Left ventricle myocardium inferior (tissue), 1 donor: ENCODE measurements at regions not wholly inside any gene's neighbourhood (a gene's known extent, or its start where the extent isn't known, plus 50 kb on each side); places are given as distances from the start of the nearest gene placed in this dataset.

Experiments used
- DNase-seq: peaks from one replicate; pipeline ENCODE4 v3.0.0-alpha.2; 2020
- H3K27ac ChIP-seq: fragments of 200-600 bp; replicated peaks from 2 replicates; pipeline ENCODE4 v1.8.0; 2021
- H3K27me3 ChIP-seq: fragments of 200-600 bp; 2 replicates; pipeline ENCODE4 v1.8.0; 2021; ENCODE audit warnings: low read depth
- H3K36me3 ChIP-seq: fragments of 200-600 bp; 2 replicates; pipeline ENCODE4 v1.8.0; 2021
- H3K4me1 ChIP-seq: fragments of 200-600 bp; 2 replicates; pipeline ENCODE4 v1.8.0; 2021
- H3K4me3 ChIP-seq: fragments of 200-600 bp; 2 replicates; pipeline ENCODE4 v1.8.0; 2021; ENCODE audit warnings: mild to moderate bottlenecking, moderate library complexity
- H3K9me3 ChIP-seq: fragments of 200-600 bp; replicated peaks from 2 replicates; pipeline ENCODE4 v1.8.0; 2021
- intact Hi-C: fragments of 100-400 bp; cut with micrococcal nuclease; formaldehyde crosslinking; loops from one replicate; pipeline ENCODE4 v1.11.0; 2022
- TF ChIP-seq, protein P1 (sequence below): fragments of 200-600 bp; IDR thresholded peaks from 2 replicates; pipeline ENCODE4 v1.8.0; 2021; ENCODE audit warnings: antibody characterized with exemption, mild to moderate bottlenecking, borderline replicate concordance
- donor health status: DM: no; HTN: yes; CAD: no; lungs with severe emphysema.

DNA sequence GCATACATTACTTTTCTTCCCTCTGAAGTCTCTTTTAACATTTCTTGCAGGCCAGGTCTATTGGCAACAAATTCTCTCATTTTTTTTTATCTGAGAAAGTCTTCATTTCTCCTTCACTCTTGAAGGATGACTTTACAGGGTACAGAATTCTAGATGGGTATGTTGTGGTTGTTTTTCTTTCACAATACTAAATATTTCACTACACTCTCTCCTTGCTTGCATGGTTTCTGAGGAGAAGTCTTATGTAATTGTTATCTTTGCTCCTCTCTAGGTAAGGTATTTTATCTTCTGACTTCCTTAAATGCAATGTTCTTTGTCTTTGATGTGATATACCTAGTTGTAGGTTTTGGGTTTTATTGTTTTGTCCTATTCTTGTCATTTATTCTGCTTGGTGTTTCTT, 371.1 kb downstream of the FIGN start:
- Histone ChIP-seq H3K4me1 (peaks cover 8% of the 10 kb centered on the region), H3K27ac (no peak overlapping the region), H3K27me3 (no peaks in the 10 kb centered on the region), H3K4me3 (no peak overlapping the region), H3K36me3 (no peaks in the 10 kb centered on the region), H3K9me3 (peaks cover 30% of the 10 kb centered on the region)
- TF ChIP-seq, protein P1, sequence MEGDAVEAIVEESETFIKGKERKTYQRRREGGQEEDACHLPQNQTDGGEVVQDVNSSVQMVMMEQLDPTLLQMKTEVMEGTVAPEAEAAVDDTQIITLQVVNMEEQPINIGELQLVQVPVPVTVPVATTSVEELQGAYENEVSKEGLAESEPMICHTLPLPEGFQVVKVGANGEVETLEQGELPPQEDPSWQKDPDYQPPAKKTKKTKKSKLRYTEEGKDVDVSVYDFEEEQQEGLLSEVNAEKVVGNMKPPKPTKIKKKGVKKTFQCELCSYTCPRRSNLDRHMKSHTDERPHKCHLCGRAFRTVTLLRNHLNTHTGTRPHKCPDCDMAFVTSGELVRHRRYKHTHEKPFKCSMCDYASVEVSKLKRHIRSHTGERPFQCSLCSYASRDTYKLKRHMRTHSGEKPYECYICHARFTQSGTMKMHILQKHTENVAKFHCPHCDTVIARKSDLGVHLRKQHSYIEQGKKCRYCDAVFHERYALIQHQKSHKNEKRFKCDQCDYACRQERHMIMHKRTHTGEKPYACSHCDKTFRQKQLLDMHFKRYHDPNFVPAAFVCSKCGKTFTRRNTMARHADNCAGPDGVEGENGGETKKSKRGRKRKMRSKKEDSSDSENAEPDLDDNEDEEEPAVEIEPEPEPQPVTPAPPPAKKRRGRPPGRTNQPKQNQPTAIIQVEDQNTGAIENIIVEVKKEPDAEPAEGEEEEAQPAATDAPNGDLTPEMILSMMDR, result no peak
- intact Hi-C loops, result no loop called here
- no peak for DNase-seq

DNA sequence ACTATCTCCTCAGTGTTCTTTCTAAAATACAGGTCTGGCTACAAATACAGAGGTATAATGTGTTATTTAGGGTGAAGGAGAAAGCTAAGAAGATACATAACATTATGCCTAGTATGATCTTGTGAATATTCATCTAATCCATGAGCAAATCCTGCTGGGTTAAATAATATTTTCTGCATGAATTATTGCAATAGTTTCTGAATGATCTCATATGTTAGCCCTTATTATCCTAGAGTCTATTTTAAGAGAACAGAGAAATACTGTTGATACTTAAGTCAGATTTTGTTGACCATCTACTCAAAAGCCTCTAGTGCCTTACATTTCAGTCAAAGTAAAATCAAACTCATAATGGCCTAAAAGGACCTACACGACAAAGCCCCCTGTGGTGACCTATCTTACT, 382.3 kb downstream of the FIGN start:
- intact Hi-C loops, result no loop called here
- TF ChIP-seq, protein P1, result no peak
- no peak overlapping the region for H3K4me3 ChIP-seq

DNA sequence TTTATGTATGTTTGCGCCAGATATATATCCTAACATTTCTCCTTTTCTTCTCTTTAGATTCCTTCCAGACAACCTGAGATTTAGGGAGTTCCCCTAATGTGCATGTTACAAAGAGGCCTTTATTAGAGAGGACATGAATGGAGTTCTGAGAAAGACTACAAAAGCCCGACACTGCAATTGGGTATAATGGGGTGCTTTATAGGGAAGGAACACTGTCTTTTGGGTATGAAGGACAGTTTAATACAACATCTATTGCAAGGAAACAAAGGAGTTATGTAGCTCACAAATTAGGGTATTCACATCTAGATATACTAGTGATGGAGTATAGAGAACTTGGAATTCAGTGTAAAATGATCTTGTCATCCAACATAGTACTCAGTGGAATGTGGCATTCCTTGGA, 383.8 kb downstream of the FIGN start:
- intact Hi-C loops, result no loop called here
- TF ChIP-seq, protein P1, result no peak
- DNase-seq, result no peak
- no peaks in the 10 kb centered on the region for H3K9me3 ChIP-seq
- H3K4me1 ChIP-seq, result peaks cover 22% of the 10 kb centered on the region
- no peaks in the 10 kb centered on the region for H3K27me3 ChIP-seq
- no peak overlapping the region for H3K27ac ChIP-seq
- no peaks in the 10 kb centered on the region for H3K36me3 ChIP-seq
- H3K4me3 ChIP-seq, result no peak overlapping the region

More for the DNA sequence above, 382.3 kb downstream of the FIGN start:
- H3K9me3 ChIP-seq, result no peaks in the 10 kb centered on the region
- DNase-seq, result no peak
- peaks cover 8% of the 10 kb centered on the region for H3K4me1 ChIP-seq
- no peaks in the 10 kb centered on the region for H3K27me3 ChIP-seq
- H3K27ac ChIP-seq, result no peak overlapping the region
- H3K36me3 ChIP-seq, result no peaks in the 10 kb centered on the region

DNA sequence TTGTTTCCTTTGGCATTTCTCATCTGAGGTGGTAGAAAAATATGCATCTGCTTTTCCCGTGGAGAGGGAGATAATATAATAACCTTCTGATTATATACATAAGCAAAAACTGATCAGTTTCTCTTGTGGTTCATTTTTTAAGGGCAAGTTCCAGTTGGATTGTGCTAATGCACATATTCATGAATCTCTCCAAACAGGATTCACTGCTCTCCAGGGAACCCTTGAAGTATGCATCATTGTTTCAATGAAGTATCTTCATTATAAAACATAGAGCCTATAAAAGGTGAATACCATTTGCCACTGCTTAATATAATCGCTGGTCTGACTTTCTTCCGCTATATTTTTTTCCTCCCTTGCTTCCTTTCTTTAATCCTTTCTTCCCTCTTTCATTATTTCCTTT, 384.7 kb downstream of the FIGN start:
- TF ChIP-seq, protein P1, result no peak
- Histone ChIP-seq H3K27ac (no peak overlapping the region), H3K36me3 (no peaks in the 10 kb centered on the region), H3K27me3 (no peaks in the 10 kb centered on the region), H3K9me3 (no peaks in the 10 kb centered on the region), H3K4me1 (peaks cover 22% of the 10 kb centered on the region), H3K4me3 (no peak overlapping the region)
- intact Hi-C loops, result no loop called here
- DNase-seq, result no peak

DNA sequence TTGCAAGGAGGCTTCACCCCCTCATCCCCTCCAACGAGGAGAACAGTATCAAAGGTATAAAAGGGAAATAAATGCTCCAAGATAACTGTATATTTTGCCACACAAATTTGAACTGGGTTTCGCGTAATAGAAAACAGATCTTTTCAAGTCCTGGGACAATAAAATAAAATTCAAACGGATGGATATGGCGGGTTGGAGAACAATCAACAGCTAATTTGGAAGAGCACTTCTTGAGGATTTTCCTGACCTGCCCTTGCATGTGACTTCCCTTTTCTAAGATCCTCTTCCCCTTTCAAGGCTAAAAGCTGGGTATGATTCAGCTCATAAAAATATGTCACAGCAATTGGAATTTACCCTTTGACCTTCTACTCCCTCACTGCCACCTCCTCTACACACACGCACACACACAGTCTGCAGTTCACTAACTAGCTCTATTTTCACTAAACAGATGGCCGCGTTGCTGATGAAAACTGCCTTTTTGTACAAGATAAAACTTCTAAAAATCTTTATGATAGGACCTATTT, 386.9 kb downstream of the FIGN start:
- peak overlapping the region; percentile 87 for H3K27ac ChIP-seq
- H3K4me1 ChIP-seq, result peaks cover 22% of the 10 kb centered on the region
- intact Hi-C loops, result loop anchor here (10.0 kb wide), 2 partner anchors 386 to 716 kb away; partner anchors contain the start of gene FIGN
- H3K27me3 ChIP-seq, result no peaks in the 10 kb centered on the region
- DNase-seq, result no peak
- peak overlapping the region; percentile 64 for H3K4me3 ChIP-seq
- no peaks in the 10 kb centered on the region for H3K36me3 ChIP-seq
- H3K9me3 ChIP-seq, result no peaks in the 10 kb centered on the region
- TF ChIP-seq, protein P1, result no peak
